ENCODE measurements at regions not wholly inside any gene's neighbourhood (a gene's known extent, or its start where the extent isn't known, plus 50 kb on each side); places are given as distances from the start of the nearest gene placed in this dataset.

DNA sequence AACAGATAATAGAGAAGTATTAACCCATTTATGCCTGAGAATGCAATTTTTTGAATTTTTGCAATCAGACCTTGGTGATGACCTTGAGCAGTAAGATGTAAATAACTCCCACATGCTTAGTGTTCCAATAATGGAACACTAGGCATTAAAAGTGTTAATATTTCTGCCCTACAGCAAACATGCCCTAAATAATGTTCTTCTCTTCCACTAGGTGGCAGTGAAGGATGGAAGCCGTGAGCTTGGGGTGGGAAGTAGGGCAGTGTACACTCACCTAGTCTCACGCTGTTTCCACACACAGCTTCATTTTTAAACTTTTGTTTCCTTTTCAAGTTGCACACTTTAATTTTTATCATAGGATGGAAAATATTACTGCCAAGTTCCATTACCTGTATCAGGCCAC lies 613.1 kb upstream of the HS3ST1 start:
- no peak for TF ChIP-seq EP300 (IDR thresholded peaks at IDR 0.05)
- TF ChIP-seq, protein P1, sequence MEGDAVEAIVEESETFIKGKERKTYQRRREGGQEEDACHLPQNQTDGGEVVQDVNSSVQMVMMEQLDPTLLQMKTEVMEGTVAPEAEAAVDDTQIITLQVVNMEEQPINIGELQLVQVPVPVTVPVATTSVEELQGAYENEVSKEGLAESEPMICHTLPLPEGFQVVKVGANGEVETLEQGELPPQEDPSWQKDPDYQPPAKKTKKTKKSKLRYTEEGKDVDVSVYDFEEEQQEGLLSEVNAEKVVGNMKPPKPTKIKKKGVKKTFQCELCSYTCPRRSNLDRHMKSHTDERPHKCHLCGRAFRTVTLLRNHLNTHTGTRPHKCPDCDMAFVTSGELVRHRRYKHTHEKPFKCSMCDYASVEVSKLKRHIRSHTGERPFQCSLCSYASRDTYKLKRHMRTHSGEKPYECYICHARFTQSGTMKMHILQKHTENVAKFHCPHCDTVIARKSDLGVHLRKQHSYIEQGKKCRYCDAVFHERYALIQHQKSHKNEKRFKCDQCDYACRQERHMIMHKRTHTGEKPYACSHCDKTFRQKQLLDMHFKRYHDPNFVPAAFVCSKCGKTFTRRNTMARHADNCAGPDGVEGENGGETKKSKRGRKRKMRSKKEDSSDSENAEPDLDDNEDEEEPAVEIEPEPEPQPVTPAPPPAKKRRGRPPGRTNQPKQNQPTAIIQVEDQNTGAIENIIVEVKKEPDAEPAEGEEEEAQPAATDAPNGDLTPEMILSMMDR (IDR thresholded peaks at IDR 0.05): peak in 1 of 4 experiments; percentile 22

Measured in sigmoid colon (tissue), 4 donors.